HPDE6-E6E7 (cell line): ENCODE measurements at regions not wholly inside any gene's neighbourhood (a gene's known extent, or its start where the extent isn't known, plus 50 kb on each side); places are given as distances from the start of the nearest gene placed in this dataset.

Source experiments
- DNase-seq: peaks from one replicate; pipeline ENCODE4 v3.0.0; 2011; ENCODE audit warnings: missing footprints; ENCODE audit errors: extremely low spot score

- no peak for DNase-seq
Measured at GRCh38 chr2:105625632-105626031, 119.1 kb upstream of the NCK2 start.

DNA sequence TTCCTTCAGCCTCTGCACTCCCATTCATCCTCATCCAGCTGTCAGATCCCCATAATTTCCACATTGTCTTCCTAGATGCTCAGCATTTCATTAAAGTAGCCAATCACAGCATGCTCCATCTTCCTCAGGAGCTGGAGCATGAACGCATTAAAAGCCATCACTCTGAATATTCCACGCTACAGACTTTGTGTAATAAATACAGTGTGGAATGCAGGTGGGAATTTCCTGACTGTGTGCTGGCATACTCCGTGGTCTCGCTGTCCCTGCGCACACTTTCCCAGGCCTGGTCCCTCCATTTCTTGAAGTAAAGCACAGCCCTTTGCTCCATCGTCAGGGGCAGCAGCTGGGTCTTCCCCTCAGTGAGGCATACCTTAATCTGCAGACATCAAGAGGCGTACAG, 123.7 kb upstream of the NCK2 start:
- DNase-seq = no peak

DNA sequence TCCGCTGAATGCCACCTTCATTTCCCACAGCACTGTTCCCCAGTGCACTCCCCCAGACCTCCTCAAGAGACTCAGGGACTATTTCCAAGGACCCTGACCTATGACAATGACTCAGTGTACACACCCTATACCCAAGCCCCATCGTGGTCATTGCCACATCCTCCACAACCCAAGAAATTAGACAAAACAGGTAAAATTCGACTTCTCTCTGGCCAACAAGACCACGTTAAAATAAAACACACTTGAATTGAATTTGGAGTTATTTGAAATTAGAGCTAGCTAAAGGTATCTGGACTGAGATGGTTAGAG, 126.4 kb upstream of the NCK2 start:
- DNase-seq = no peak

GRCh38 chr2:105617631-105618350, 126.9 kb upstream of the NCK2 start:
- peak; percentile 20 for DNase-seq

DNA sequence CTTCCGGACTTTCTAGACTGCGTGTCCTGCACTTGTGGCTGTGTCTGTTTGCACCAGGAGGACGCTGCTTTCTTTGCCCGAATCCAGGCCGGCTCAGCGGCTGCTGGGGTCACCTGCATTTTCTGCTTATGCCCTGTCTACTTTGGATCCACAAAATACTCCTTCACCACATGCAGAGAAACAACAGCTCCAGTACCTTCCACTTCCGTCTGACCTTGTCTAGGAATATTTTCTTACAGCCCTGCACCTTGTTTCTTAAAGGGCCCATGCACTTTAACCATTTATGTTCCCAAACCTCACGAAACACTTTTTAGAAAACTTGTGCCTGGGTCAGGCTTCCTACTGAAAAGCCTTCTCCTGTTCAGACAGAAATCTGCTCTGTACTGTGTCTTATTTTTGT, 129.4 kb upstream of the NCK2 start:
- no peak for DNase-seq

GRCh38 chr2:105611811-105612424, 132.8 kb upstream of the NCK2 start:
- DNase-seq = no peak

- no peak for DNase-seq
Measured at GRCh38 chr2:105611333-105611637, 133.4 kb upstream of the NCK2 start.

- no peak for DNase-seq
Measured at GRCh38 chr2:105610576-105611332, 134.0 kb upstream of the NCK2 start.

DNA sequence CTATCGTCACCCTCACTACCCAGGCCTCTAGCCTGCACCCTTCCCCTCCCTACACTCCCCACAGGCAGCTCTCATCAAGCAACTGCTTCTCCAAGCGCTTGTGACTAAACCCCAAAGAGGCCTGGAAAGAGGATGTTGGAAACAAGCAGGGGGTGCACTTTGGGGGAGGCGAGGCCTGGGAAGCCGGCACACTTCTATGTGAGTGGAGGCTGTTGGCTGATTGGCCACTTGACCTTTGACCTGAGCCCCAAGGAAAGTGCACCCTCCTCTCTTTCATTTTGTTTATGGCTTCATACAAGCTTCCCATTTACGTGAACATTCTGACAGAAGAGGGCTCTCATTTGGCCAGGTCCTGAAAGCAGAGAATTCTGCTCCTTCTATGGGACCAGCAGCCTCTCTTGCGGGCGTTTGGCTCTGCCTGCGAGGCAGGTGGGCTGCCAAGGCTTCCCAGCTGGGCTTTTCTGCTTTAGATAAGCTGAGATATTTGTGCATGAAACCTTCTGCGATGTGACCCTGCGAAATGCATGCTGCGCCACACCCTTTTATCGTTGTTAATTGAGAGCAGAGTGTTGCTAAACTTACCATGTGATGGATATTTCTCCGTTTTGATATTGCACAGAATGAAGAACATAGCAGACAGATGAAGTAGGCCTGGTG, 134.8 kb upstream of the NCK2 start:
- DNase-seq = no peak

- no peak for DNase-seq
Measured at GRCh38 chr2:105607920-105608504, 136.7 kb upstream of the NCK2 start.

GRCh38 chr2:105606081-105606480, 138.6 kb upstream of the NCK2 start:
- DNase-seq = no peak

DNA sequence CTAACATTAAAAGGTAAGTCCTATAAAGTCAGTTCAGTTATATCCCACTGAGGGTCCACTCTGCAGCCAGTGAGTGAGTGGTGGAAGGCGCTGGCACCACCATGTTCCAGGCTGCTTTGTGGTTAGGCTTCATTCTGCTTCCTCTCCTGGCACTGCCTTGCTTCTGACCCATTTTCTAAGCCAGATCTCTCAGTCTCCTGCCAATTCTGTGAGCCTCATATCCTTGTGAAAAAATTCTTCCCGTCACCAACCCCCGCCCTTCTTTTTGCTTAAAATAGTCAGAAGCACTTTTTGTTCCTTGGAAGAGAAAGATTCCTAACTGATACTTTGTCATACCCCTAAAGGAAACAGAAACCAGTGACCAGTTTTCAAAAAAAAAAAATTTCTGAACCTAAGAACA, 139.8 kb upstream of the NCK2 start:
- DNase-seq = no peak

- DNase-seq = no peak
Measured at GRCh38 chr2:105600949-105601794, 143.5 kb upstream of the NCK2 start.

DNA sequence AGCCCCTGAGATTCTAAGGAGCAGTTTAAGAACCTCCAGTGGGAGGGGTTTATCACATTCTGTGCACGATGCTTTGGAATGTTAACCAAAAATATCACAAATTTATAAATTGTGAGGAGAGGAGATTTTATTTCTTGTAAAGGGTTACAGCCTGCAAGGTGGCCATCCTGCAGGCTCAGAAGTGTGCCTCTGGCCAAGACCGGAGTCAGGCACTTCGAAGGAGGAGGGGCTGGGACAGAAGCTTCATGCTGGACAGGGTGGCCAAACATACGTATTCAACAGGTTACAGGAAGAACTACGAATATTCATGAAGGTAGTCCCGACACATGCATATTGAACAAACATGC, 144.1 kb upstream of the NCK2 start:
- DNase-seq = no peak

DNA sequence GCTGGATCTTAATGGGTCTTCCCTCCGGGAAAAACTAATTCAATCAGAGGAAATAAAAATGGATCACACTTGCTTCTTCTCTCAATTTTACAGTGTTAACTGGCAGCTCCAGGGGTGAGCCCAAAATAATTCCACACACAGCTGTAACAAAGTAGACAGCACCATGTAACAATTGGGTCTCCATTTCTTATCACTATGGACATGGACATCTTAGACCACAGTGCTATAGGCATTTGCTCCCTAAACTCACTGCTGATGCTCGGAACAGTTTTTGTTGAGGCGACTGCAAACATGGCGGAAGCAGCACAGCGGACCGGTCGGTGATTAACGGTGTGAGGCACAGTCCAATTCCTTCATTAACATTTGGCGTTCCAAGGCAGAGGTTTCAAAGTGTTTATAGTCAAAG, 144.7 kb upstream of the NCK2 start:
- no peak for DNase-seq

DNA sequence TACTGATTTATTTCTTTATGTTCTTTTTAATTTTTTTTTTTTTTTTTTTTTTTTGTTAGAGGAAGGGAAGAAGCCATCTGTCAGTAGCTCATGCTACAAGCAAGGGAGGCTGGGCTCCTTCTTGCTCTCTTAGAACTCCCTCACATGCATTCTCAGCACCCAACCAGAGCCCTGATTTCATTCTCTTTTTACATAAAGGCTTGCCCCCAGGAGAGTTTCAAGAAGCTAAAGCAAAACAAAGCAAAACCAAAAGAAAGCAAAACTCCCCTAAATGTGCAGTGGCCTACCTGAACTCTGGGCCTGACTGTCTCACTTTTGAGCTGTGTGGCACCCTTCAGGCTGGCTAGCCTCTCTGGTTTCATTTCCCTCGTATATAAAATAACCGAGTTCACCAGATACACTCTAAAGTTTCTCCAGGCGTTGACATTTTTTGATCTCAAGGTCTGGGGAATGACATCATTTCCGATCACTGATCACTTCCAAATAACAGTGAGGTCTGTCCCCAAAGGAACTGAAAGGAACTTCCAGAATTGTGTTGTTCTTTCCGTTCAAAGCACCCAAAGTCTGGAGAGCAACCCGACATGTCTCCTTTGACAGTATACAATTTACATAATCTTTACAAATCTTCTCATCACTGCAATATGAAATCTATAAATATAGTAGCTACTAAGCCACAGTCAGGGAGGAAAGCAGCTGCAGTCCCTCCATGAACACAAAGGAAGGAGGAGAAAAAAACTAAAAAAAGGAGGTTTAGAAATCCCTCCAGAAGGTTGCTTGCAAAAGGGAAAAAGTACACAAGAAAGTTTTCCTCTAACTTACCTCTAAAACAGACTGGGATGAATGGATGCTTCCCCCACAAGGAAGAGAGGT, 145.6 kb upstream of the NCK2 start:
- DNase-seq = no peak

DNA sequence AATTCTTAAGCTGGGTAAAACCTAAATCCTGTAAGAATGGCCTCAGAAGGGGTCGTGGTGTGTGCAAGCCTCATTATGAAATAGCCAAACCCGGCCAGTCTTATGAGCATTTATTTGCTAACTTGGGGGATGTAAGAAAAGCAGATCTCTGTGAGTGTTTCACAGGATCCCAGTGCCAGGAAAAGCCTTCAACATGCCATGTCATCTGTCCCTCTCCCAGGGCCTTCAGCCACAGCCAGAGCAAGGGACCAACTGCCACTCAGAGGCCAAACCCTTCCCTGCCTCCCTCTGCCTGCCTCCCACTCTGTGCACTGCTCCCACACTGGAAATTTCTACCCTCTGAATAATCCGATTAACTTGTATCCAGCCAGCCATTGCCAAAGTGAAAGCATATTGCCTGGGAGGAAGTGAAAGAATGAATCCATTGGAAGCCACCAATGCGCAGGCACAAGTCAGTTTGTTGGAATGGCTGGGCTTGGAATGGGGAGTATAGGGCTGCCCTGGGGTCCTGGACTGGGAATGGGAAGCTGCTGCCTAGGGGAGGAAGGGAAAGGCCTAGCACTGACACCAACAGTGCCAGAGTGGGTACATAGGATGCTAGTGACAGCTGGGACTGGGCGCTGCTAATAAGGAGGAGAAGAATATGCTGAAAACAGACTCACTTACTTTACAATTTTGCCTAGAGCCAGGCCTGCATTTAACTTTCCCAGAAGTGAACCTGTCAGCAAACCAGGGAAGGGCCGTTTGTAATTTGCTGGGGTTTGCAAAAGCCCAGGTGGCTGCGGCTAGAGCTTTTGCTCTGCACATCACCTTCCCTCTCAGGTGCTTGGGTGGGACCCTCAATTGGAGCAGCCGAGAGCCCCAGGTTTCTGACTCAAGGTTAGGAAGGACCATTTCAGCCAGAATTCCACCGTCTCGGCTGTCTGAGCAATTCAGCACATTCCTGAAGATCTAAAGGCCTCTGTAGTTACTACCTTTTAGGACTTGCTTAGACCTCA, 146.6 kb upstream of the NCK2 start:
- DNase-seq = no peak

- DNase-seq = no peak
Measured at GRCh38 chr2:105597011-105597805, 147.5 kb upstream of the NCK2 start.
